Nephron (organoid): ENCODE measurements at regions not wholly inside any gene's neighbourhood (a gene's known extent, or its start where the extent isn't known, plus 50 kb on each side); places are given as distances from the start of the nearest gene placed in this dataset.
A peak's percentile ranks its signal among the peaks of the same experiment; 100 is the strongest.

Experiments used
- H3K27ac Mint-ChIP-seq, 3 experiments: 2 replicates each; pipeline ENCODE4 v1.8.0; 2020; ENCODE audit warnings: mixed read lengths in 3 of 3, mild to moderate bottlenecking in 2 of 3, moderate library complexity in 1 of 3
- H3K27me3 Mint-ChIP-seq: 2 replicates; pipeline ENCODE4 v1.8.0; 2021; ENCODE audit warnings: low read depth, mild to moderate bottlenecking, moderate library complexity, mixed read lengths
- H3K36me3 Mint-ChIP-seq: 2 replicates; pipeline ENCODE4 v1.8.0; 2020; ENCODE audit warnings: low read depth, mixed read lengths
- H3K4me1 Mint-ChIP-seq: 2 replicates; pipeline ENCODE4 v1.8.0; 2020; ENCODE audit warnings: mixed read lengths
- H3K4me3 Mint-ChIP-seq, 3 experiments: 2 replicates each; pipeline ENCODE4 v1.8.0; 2020; ENCODE audit warnings: mild to moderate bottlenecking in 3 of 3, mixed read lengths in 3 of 3, moderate library complexity in 2 of 3
- H3K9me3 Mint-ChIP-seq: 2 replicates; pipeline ENCODE4 v1.8.0; 2020; ENCODE audit warnings: mixed read lengths
- CTCF ChIP-seq, 3 experiments: fragments of 200-600 bp; sonication (generic); IDR thresholded peaks; one replicate each; pipeline ENCODE4 v1.5.0; 2021; ENCODE audit warnings: antibody characterized with exemption in 3 of 3; ENCODE audit not compliant: unreplicated experiment in 3 of 3

GRCh38 chr11:122022646-122023045 is 93.4 kb downstream of the BLID start:
- Mint-ChIP-seq H3K27me3 (no peaks in the 10 kb centered on the region), H3K4me1 (peaks cover 50% of the 10 kb centered on the region), H3K9me3 (no peaks in the 10 kb centered on the region), H3K36me3 (no peaks in the 10 kb centered on the region), H3K27ac (peak overlapping the region; percentile 43 to 80 (median 66)), H3K4me3 (no peak overlapping the region)
- no peak for TF ChIP-seq CTCF (IDR thresholded peaks at IDR 0.05; ENCODE audit: unreplicated experiment in 3 of 3)

GRCh38 chr11:122020902-122021301 is 95.1 kb downstream of the BLID start:
- Mint-ChIP-seq H3K4me1 (peaks cover 38% of the 10 kb centered on the region), H3K9me3 (no peaks in the 10 kb centered on the region), H3K27me3 (no peaks in the 10 kb centered on the region), H3K27ac (peak overlapping the region in 1 of 3 experiments; percentile 48), H3K36me3 (no peaks in the 10 kb centered on the region), H3K4me3 (no peak overlapping the region)
- peak; percentile 32 to 53 (median 33) for TF ChIP-seq CTCF (IDR thresholded peaks at IDR 0.05; ENCODE audit: unreplicated experiment in 3 of 3)

- no peaks in the 10 kb centered on the region for H3K27me3 Mint-ChIP-seq
- no peaks in the 10 kb centered on the region for H3K36me3 Mint-ChIP-seq
These were observed 95.9 kb downstream of the BLID start for GRCh38 chr11:122019908-122020694.

GRCh38 chr11:122007601-122008071 is 108.4 kb downstream of the BLID start:
- peak overlapping the region; percentile 41 to 84 (median 76) for H3K27ac Mint-ChIP-seq

More at GRCh38 chr11:122019908-122020694, 95.9 kb downstream of the BLID start:
- H3K9me3 Mint-ChIP-seq = no peaks in the 10 kb centered on the region
- no peak for TF ChIP-seq CTCF (IDR thresholded peaks at IDR 0.05; ENCODE audit: unreplicated experiment in 3 of 3)
- H3K4me3 Mint-ChIP-seq = no peak overlapping the region
- H3K4me1 Mint-ChIP-seq = peaks cover 38% of the 10 kb centered on the region
- H3K27ac Mint-ChIP-seq = peak overlapping the region in 1 of 3 experiments; percentile 24

GRCh38 chr11:122004446-122004845 is 111.6 kb downstream of the BLID start:
- H3K9me3 Mint-ChIP-seq = peaks cover 8% of the 10 kb centered on the region
- no peak for TF ChIP-seq CTCF (IDR thresholded peaks at IDR 0.05; ENCODE audit: unreplicated experiment in 3 of 3)

More at GRCh38 chr11:122007601-122008071, 108.4 kb downstream of the BLID start:
- Mint-ChIP-seq H3K9me3 (peaks cover 11% of the 10 kb centered on the region), H3K4me3 (no peak overlapping the region), H3K27me3 (peaks cover 2% of the 10 kb centered on the region), H3K36me3 (no peaks in the 10 kb centered on the region), H3K4me1 (peaks cover 27% of the 10 kb centered on the region)
- TF ChIP-seq CTCF (IDR thresholded peaks at IDR 0.05; ENCODE audit: unreplicated experiment in 3 of 3) = no peak

More at GRCh38 chr11:122004446-122004845, 111.6 kb downstream of the BLID start:
- H3K27me3 Mint-ChIP-seq = peaks cover 3% of the 10 kb centered on the region
- no peak overlapping the region for H3K4me3 Mint-ChIP-seq
- H3K4me1 Mint-ChIP-seq = peaks cover 29% of the 10 kb centered on the region
- no peaks in the 10 kb centered on the region for H3K36me3 Mint-ChIP-seq
- no peak overlapping the region for H3K27ac Mint-ChIP-seq
